T-helper 2 cell treated with Interferon-gamma antibody and Interleukin-4, amounts not matched to agents 5 μg/mL and 100 μg/mL, for 36 hours (primary cell): ENCODE measurements at regions not wholly inside any gene's neighbourhood (a gene's known extent, or its start where the extent isn't known, plus 50 kb on each side); places are given as distances from the start of the nearest gene placed in this dataset.
A peak's percentile ranks its signal among the peaks of the same experiment; 100 is the strongest.
"Not testable (repeated sequence)": the region's sequence is repeated elsewhere in the genome, so short reads cannot be mapped to it uniquely, and the experiment has no call there.

Experiments
- DNase-seq: peaks from one replicate; pipeline ENCODE4 v3.0.0; 2021; ENCODE audit warnings: low spot score
- H3K27ac Mint-ChIP-seq: one replicate; pipeline ENCODE4 v1.8.0; 2021; ENCODE audit warnings: mild to moderate bottlenecking, mixed read lengths
- H3K27me3 Mint-ChIP-seq: one replicate; pipeline ENCODE4 v1.8.0; 2021; ENCODE audit warnings: low read depth, mixed read lengths
- H3K36me3 Mint-ChIP-seq: one replicate; pipeline ENCODE4 v1.8.0; 2021; ENCODE audit warnings: low read depth, mixed read lengths
- H3K4me1 Mint-ChIP-seq: one replicate; pipeline ENCODE4 v1.8.0; 2021; ENCODE audit warnings: low read depth, mixed read lengths
- H3K4me3 Mint-ChIP-seq: one replicate; pipeline ENCODE4 v1.8.0; 2022; ENCODE audit warnings: mild to moderate bottlenecking, moderate library complexity, mixed read lengths
- H3K9me3 Mint-ChIP-seq: one replicate; pipeline ENCODE4 v1.8.0; 2021; ENCODE audit warnings: mixed read lengths

DNA sequence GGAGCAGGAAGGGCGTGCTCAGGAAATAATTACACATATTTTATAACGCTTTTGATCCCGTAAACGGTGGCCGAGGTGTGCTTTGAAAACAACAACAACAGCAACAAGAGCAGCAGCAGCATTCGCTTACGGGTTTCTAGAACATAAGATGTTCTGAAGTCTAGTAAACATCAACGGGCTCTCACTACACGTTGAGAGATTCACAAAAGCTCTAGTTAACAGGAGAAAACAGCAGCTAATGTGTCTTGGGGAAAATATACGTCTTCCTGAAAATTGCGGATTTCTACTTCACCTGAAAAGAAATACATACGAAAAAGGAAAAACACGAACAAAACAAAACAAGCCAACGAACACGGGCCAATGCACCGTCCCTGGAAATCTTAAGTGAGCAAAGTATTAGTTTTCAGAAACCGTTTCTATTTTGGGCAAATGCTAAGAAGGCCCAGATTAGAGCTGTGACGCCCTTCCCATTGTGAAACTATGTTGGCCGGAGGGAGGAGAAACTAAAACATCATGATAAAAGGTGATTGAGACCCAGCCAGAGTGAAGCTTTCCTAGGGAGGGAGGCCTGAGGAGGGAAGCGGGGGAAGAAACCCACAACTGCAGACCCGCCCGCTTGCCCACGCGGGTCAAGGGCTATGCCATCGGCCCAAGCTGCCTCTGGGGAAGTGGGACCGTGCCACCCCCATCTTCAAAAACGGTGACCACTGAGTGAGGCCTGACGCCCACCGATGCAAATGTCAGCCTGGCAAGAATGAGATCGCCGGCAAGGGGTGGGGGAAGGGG is 105.9 kb upstream of the ANKRD30BL start:
- H3K4me3 Mint-ChIP-seq, H3K4me1 Mint-ChIP-seq, H3K27ac Mint-ChIP-seq, H3K9me3 Mint-ChIP-seq, H3K36me3 Mint-ChIP-seq, H3K27me3 Mint-ChIP-seq: not testable (repeated sequence)
- peak; percentile 7 for DNase-seq

DNA sequence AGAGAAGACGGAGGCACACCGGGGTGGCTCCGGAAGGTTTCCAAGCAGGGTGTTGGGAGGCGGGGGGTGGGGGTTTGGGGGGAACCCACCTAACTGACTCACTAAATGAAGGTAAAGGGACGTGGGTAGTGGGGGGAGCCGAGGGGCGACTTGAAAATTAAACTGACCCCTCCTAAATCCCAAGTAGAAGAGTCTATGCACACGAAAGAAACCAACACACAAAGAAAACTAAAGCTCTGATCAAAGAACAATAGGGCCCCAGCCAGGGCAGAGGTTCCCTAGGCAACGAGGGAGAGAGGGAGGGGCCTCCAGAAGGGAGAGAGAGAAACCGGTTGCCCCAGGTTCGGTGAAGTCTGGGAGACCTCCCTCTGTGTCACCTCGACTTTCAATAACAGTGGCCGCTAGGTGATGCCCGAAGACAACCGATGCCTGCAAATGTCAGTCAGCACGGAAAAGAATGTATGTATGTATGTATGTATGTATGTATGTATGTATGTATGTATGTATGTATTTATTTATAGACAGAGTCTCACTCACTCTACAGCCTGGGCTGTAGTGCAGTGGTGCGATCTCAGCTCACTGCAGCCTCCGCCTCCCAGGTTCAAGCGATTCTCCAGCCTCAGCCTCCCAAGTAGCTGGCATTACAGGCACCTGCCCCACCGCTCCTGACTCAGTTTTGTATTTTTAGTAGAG is 106.7 kb upstream of the ANKRD30BL start:
- not testable (repeated sequence) for H3K9me3 Mint-ChIP-seq, H3K4me1 Mint-ChIP-seq, H3K27me3 Mint-ChIP-seq, H3K36me3 Mint-ChIP-seq, H3K4me3 Mint-ChIP-seq
- peak overlapping the region; percentile 32 for H3K27ac Mint-ChIP-seq
- DNase-seq = peak; percentile 45

DNA sequence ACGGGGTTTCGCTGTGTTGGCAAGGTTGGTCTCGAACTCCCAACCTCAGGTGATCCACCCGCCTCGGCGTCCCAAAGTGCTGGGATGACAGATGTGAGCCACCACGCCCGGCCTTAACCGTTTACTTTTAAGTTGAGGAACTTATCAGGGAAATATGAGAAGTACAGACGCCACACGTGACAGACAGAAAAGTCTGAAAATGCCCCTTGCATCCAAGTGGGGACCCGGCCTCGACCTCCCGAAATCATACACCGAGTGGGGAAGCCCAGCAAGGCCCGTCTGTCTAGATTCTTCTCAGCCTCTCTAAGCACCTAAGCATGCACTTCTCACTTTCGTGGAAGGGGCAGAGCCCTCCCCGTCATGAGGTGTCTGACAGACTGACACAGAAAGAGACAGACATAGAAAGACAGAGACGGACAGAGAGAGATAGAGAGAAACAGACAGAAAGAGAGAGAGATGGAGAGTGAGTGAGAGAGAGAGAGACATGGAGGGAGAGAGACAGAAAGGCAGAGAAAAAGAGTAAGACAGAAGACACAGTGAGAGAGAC is 107.3 kb upstream of the ANKRD30BL start:
- Mint-ChIP-seq H3K27me3 (no peaks in the 10 kb centered on the region), H3K27ac (no peak overlapping the region), H3K9me3 (no peaks in the 10 kb centered on the region), H3K36me3 (no peaks in the 10 kb centered on the region), H3K4me1 (peaks cover 2% of the 10 kb centered on the region), H3K4me3 (no peak overlapping the region)
- DNase-seq = no peak

DNA sequence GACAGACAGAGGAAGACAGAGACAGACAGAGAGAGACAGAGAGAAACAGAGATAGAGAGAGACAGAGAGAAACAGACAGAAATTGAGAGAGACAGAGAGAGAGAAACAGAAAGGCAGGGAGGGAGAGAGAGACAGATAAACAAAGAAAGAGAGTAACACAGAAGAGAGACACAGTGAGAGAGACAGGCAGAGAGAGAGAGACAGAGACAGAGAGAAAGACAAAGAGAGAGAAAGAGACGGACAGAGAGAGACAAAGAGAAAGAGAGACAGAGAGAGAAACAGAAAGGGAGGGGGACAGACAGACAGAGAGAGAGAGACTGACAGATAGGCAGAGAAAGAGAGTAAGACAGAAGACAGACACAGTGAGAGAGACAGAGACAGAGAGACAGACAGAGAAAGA is 108.5 kb upstream of the ANKRD30BL start:
- Mint-ChIP-seq H3K9me3 (no peaks in the 10 kb centered on the region), H3K27me3 (no peaks in the 10 kb centered on the region), H3K4me3 (no peak overlapping the region), H3K27ac (no peak overlapping the region), H3K36me3 (no peaks in the 10 kb centered on the region), H3K4me1 (peaks cover 2% of the 10 kb centered on the region)
- no peak for DNase-seq

DNA sequence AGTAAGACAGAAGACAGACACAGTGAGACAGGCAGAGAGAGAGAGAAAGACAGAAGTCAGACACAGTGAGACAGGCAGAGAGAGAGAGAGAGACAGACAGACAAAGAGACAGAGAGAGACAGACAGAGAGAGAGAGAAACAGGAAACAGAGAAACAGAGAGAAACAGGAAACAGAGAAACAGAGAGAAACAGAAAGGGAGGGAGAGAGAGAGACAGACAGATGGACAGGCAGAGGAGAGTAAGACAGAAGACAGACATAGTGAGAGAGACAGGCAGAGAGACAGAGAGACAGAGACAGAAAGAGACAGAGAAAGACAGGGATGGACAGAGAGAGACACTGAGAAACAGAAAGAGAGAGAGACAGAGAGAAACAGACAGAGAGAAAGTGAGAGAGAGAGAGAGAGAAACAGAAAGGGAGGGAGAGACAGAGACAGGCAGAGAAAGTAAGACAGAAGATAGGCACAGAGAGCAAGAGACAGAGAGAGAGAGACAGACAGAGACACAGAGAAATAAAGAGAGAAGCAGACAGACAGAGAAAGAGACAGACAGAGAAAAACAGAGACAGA is 109.3 kb upstream of the ANKRD30BL start:
- DNase-seq = no peak
- no peaks in the 10 kb centered on the region for H3K9me3 Mint-ChIP-seq
- H3K4me1 Mint-ChIP-seq = peaks cover 2% of the 10 kb centered on the region
- H3K4me3 Mint-ChIP-seq = no peak overlapping the region
- no peak overlapping the region for H3K27ac Mint-ChIP-seq
- no peaks in the 10 kb centered on the region for H3K27me3 Mint-ChIP-seq
- no peaks in the 10 kb centered on the region for H3K36me3 Mint-ChIP-seq

DNA sequence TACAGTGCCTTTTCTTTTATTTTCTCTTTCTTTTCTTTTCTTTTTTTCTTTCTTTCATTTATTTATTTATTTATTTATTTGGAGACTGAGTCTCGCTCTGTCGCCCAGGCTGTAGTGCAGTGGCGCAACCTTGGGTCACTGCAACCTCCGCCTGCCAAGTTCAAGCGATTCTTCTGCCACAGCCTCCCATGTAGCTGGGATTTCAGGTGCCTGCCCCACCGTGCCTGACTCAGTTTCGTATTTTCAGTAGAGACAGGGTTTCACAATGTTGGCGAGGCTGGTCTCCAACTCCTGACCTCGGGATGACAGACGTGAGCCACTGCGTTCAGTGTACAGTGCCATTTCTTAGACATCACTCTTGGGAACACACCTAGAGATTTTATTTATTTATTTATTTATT is 110.0 kb upstream of the ANKRD30BL start:
- not testable (repeated sequence) for H3K9me3 Mint-ChIP-seq, H3K27me3 Mint-ChIP-seq, H3K27ac Mint-ChIP-seq, DNase-seq, H3K36me3 Mint-ChIP-seq, H3K4me3 Mint-ChIP-seq, H3K4me1 Mint-ChIP-seq

DNA sequence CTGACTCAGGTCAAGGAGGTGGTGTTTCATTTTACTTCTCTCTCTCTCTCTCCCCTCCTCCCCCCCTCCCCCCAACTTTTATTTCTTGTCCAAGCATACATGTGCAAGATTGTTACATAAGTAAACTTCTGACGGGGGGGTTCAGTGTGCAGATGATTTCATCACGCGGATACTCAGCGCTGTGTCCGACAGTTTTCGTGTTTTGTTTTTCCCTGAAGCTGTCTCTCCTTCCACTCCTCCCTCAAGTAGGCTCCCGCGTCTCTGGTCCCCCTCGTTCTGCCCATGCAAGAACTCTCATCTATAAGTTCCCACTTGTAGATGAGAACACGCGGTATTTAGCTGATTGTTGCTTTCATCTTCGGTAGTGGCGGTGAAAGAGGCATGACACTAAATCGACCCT is 111.0 kb upstream of the ANKRD30BL start:
- peaks cover 2% of the 10 kb centered on the region for H3K4me1 Mint-ChIP-seq
- no peaks in the 10 kb centered on the region for H3K36me3 Mint-ChIP-seq
- peaks cover 8% of the 10 kb centered on the region for H3K9me3 Mint-ChIP-seq
- no peak for DNase-seq
- H3K4me3 Mint-ChIP-seq = no peak overlapping the region
- H3K27me3 Mint-ChIP-seq = no peaks in the 10 kb centered on the region
- H3K27ac Mint-ChIP-seq = no peak overlapping the region

DNA sequence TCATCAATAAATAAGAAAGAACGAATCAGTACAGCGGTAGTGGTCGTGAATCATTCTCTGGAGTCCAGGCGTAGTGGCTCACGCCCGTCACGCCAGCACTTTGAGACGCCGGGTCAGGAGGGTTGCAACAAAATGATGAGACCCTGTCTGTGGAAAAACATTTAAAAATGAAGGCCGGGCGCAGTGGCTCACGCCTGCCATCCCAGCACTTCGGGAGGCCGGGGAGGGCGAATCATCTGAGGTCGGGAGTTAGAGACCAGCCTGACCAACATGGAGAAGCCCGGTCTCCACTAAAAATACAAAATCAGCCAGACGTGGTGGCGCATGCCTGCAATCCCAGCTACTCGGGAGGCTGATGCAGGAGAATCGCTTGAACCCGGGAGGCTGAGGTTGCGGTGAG is 111.8 kb upstream of the ANKRD30BL start:
- not testable (repeated sequence) for H3K4me1 Mint-ChIP-seq, H3K36me3 Mint-ChIP-seq, H3K4me3 Mint-ChIP-seq, H3K27me3 Mint-ChIP-seq, DNase-seq, H3K27ac Mint-ChIP-seq
- peaks cover 12% of the 10 kb centered on the region for H3K9me3 Mint-ChIP-seq

DNA sequence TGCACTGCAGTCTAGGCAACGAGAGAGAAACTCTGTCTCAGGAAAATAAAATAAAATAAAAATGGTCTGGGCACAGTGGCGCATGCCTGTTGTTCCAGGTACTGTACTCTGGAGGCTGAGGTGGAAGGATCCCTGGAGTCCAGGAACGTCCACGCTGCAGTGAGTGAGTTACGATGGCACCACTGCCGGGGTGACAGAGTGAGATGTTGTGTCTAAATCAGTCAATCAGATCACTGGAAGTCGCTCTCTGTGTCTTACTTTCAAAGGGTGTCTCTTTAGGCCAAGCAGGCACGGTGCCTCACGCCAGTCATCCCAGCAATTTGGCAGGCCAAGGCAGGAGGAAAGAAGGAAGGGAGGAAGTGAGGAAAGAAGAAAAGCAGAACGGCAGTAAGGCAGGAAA is 112.2 kb upstream of the ANKRD30BL start:
- no peak for DNase-seq
- H3K27me3 Mint-ChIP-seq = no peaks in the 10 kb centered on the region
- no peak overlapping the region for H3K27ac Mint-ChIP-seq

DNA sequence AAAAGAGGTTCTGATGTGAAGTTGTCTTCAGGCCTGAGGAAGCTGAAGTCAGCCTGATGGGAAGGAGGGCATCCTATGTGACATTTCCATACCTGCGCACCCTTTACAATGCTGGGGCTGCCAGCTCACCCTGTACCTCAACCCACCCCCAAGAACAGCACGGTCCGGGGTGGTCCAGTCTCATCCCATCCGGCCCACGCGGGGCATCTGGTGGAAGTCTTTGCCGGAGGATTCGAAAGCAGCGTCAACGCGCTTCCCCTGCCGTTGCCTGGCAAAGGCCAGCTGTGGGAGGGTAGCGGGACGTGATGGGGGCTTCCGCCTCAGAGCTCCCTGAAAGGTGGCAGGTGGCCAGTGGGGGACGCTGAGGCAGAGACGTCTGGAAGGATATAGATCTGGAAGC is 113.6 kb upstream of the ANKRD30BL start:
- Mint-ChIP-seq H3K4me3 (no peak overlapping the region), H3K4me1 (no peaks in the 10 kb centered on the region), H3K9me3 (peaks cover 19% of the 10 kb centered on the region), H3K27me3 (no peaks in the 10 kb centered on the region), H3K36me3 (no peaks in the 10 kb centered on the region), H3K27ac (no peak overlapping the region)
- DNase-seq = no peak

More for the DNA sequence above, 112.2 kb upstream of the ANKRD30BL start:
- Mint-ChIP-seq H3K9me3 (peaks cover 12% of the 10 kb centered on the region), H3K36me3 (no peaks in the 10 kb centered on the region), H3K4me1 (no peaks in the 10 kb centered on the region), H3K4me3 (no peak overlapping the region)

DNA sequence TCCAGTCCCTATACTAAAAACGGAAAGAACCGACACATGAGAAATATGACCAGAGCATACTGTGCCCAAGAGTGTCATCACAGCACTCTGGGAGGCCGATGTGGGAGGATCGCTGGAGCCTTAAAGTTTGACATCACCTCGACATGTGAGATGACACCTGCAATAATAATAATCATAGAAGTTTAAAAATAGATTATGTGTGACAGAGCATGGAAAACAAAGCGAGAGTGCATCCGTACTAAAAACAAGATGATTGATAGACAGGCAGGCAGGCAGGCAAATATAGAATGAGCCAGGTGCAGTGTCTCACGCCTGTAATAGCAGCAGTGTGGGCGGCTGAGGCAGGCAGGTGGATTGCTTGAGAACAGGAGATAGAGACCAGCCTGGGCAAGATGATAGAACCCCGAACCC is 114.8 kb upstream of the ANKRD30BL start:
- H3K27me3 Mint-ChIP-seq = no peaks in the 10 kb centered on the region
- peaks cover 24% of the 10 kb centered on the region for H3K9me3 Mint-ChIP-seq
- DNase-seq = no peak
- no peak overlapping the region for H3K4me3 Mint-ChIP-seq
- H3K4me1 Mint-ChIP-seq = no peaks in the 10 kb centered on the region
- no peak overlapping the region for H3K27ac Mint-ChIP-seq
- H3K36me3 Mint-ChIP-seq = no peaks in the 10 kb centered on the region

DNA sequence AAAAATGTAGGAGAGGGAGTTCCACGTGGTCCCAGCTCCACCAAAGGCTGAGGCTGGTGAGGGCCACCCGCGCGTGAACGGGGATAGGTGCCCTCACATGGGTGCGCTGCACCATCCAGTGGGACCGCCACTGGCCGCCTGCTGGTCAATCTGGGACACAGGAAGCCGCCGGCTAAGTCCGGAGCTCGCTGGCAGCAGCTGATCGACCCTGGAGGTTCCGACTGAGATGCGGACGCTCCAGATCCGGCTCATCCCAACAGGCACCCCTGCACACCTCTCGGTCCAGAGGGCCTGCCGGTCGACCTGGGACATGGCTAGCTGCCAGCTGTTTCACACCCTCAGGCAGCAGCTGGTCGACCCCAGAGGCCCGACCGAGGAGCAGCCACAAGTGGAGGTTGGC is 116.5 kb upstream of the ANKRD30BL start:
- no peak overlapping the region for H3K27ac Mint-ChIP-seq
- no peak overlapping the region for H3K4me3 Mint-ChIP-seq

DNA sequence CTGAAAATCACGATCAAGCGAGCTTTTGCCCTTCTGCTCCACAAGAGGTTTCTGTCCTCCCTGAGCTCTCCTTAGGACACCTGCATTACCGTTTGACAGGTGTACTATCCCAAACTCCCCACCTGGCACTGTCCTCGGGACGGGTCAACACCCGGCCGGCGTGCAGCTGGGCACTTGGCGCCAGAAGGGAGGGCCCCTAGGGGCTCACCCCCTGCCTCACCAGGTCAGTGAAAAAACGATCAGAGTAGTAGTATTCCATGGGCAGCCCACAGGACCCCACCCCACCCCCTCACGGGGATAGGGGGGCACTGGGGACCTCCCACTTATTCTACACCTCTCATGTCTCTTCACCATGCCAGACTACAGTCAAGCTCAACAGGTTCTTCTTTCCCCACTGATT is 117.6 kb upstream of the ANKRD30BL start:
- H3K27ac Mint-ChIP-seq = no peak overlapping the region
- DNase-seq = no peak
- H3K4me3 Mint-ChIP-seq = no peak overlapping the region
- H3K36me3 Mint-ChIP-seq = no peaks in the 10 kb centered on the region
- H3K27me3 Mint-ChIP-seq = no peaks in the 10 kb centered on the region
- peaks cover 24% of the 10 kb centered on the region for H3K9me3 Mint-ChIP-seq
- no peaks in the 10 kb centered on the region for H3K4me1 Mint-ChIP-seq

More for the DNA sequence above, 116.5 kb upstream of the ANKRD30BL start:
- DNase-seq = no peak
- Mint-ChIP-seq H3K9me3 (peaks cover 24% of the 10 kb centered on the region), H3K27me3 (no peaks in the 10 kb centered on the region), H3K4me1 (no peaks in the 10 kb centered on the region), H3K36me3 (no peaks in the 10 kb centered on the region)

DNA sequence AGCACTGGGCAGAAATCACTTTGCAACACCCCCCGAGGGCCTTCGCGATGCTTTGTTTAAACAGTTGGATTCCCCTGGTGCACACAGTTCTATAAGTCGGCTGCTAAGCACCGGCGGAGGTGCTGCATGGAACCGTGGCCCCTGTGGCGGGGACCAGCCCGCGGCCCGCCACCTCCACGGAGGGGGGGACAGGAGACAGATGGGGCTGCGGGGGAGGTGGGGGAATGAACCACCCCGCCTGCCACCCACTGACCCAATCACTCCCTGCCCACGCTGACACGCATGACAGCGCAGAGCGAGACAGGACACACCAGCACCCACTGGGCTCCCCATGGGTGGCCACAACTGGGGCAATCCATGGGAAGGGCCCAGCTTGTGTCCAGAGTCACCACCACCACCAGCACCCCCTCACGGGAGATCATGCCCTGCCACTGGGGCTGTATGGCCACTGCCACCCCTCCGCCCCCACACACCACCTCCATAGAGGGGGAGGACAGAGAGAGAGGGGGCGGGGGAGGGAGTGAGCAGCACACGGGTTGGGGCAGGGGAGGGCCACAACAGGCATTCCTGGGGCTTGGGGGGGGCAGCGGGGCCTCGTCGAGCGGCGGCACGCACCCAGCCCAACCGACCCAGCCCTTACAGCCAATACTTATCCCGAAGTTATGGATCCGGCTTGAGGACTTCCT is 118.3 kb upstream of the ANKRD30BL start:
- Mint-ChIP-seq H3K4me1 (no peaks in the 10 kb centered on the region), H3K27ac (no peak overlapping the region), H3K4me3 (no peak overlapping the region), H3K27me3 (no peaks in the 10 kb centered on the region), H3K9me3 (peaks cover 24% of the 10 kb centered on the region), H3K36me3 (no peaks in the 10 kb centered on the region)
- DNase-seq = no peak
